ENCODE measurements at regions not wholly inside any gene's neighbourhood (a gene's known extent, or its start where the extent isn't known, plus 50 kb on each side); places are given as distances from the start of the nearest gene placed in this dataset.

DNA sequence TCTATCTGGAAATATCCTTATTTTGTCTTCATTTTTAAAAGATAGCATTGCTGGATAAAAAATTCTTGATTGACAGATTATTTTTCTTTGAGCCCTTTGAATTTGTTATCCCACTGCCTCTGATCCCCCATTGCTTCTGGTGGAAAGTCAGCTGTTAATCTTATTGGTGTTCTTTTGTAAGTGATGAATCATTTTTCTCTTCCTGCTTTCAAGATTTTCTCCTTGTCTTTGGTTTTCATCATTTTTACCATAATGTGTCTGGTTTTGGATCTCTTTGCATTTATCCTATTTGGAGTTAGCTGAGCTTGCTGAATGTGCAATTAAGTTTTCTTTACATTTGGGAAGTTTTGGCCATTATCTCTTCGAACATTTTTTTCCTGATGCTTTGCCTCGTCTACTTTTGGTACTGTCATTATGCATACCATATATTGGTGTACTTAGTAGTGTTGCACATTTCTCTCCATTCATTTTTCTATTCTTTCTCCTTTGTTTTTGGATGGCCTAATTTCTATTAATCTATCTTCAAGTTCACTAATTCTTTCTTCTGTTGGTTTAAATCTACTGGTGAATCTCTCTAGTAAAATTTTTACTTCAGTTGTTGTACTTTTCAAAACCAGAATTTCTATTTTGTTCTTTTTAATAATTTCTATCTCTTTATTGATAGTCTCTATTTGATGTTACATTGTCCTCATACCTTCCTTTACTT, 440.0 kb upstream of the PROK2 start:
- H3K4me3 ChIP-seq (ENCODE audit: low read depth, low read length): no peak overlapping the region

DNA sequence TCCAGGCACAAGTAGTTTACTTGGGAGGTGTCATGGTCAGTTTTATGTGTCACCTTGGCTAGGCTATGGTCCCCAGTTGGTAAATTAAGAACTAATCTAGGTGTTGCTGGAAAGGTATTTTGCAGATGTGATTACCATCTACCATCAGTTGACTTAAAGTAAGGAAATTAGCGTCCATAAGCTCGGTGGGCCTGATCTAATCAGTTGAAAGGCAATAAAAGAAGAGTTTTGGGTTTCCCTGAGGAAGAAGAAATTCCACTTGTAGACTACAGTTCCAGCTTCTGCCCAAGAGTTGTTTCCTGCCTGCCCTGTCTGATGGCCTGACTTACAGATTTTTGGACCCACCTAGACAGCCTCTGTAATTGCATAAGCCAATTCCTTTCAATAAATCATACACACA, 438.7 kb upstream of the PROK2 start:
- H3K4me3 ChIP-seq (ENCODE audit: low read depth, low read length): no peak overlapping the region

DNA sequence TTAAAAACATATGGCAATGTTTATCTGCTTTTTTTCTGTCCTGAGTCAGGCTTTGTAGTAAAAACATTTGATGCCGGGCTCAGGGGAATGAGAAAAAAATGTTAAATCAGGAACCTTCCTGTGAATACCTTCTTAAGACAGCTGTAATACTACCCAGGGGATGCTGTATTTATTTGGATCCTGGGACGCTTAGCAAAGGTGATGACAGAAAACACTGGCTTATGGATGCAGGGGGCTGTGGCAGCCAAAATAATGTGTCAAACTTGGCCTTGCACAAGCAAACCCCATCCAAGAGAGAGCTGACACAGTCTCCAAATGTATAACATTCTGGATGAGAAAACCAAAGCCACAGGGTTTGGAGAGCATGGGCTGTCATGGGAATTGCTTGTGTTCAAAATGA, 438.2 kb upstream of the PROK2 start:
- no peak overlapping the region for H3K4me3 ChIP-seq (ENCODE audit: low read depth, low read length)

DNA sequence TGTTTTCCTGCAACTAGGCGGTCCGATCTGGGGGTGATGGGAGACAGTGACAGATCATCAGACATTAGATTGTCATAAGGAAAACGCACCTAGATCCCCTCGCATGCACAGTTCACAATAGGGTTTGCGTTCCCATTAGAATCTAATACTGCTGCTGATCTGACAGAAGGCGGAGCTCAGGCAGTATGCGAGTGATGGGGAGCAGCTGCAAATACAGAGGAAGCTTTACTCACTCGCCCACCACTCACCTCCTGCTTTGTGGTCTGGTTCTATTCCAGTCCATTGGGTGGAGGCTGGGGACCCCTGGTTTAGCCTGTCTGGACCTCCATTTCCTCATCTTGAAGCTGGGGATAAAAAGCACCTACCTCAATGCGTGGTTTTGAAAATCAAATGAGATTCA, 437.5 kb upstream of the PROK2 start:
- no peak overlapping the region for H3K4me3 ChIP-seq (ENCODE audit: low read depth, low read length)

DNA sequence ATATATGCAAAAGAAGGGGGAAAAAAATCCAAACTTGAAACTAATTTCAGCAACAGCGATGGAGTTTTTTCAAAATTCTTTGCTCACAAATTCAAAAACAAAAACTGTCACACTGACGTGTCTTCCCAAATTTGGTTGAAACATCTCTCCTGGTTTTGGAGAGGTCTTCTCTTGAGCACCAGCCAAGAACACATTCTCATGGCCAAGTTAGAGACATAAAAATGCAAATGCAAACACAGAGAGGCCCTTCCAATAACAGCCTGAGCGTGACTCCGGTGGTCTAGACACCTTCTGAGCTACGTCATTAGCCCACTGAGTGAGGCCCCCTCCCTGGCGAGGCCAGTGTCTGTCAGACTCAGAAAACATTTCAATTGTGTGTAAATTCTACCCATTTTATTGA, 436.0 kb upstream of the PROK2 start:
- H3K4me3 ChIP-seq (ENCODE audit: low read depth, low read length): no peak overlapping the region

DNA sequence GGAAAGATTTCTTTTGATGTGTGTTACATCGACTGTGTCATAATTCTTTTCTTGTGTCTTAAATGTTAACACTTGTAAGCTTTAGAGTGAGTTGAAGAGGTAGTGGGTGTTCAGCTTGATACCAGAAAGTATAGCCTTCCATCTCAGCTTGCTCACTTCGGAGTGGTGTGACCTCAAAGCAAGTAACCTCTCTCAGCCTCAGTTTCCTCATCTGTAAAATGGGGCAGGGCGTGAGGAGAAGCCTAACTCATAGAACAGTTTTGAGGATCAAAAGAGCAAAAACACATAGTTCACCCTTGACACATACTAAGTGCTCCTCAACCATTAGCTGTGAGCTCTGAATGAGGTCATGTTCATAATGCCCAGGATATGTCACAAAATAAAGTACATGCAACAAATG, 434.8 kb upstream of the PROK2 start:
- H3K4me3 ChIP-seq (ENCODE audit: low read depth, low read length): no peak overlapping the region

DNA sequence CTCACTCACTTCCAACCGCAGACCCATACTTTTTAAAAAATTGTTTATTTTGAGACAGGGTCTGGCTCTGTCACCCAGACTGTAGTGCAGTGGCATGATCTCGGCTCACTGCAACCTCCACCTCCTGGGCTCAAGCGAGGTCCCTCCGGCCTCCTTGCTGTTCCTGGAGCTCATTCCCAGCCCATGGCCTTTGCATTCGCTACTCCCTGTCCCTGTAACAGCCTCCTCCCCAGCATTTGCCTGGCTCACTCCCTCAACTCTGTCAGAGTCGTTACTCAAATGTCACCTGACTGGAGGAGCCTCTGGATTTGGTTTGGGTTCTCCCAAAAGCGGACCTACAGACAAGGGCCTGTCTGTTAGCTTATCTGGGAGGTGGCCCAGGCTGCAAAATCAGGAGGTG, 432.6 kb upstream of the PROK2 start:
- no peak overlapping the region for H3K4me3 ChIP-seq (ENCODE audit: low read depth, low read length)

DNA sequence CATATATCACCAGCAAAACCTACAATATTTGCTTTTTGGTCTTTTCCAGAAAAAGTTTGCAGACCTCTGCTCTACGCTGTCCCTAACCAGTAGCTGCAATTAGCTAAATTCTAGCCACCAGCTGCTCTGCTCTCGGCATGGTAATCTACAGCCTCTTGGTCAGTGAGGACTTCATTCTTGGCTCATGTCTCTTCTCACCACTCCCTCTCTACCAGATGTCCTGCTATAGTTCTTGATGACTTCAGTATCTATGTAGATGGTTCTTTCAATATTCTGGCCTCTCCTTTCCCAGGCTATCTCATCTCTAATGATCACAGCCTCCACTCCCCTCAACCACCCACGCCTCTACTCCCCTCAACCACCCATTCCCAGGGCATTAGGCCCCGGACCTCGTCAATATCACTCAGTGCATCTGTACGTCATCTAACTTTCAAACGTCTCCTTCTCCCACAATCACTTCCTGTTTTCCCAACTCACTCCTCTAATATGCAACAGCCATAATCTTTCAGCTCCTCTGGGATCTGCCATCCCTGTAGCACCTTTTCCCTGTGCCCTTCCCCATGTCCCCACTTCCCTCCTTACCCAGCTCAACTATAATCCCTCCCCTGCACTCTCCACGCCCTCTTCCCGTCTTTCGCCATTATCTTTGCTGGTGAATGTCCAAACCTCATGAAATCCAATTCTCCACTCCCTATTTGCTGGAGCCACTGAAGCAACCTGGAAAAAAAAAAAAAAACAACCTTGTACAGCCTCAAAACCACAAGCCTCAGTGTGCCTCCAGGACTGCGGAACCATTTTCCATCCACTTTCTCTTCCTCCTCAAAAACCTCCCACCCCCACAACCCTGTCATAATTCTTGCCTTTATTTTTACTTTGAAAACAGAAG, 429.4 kb upstream of the PROK2 start:
- H3K4me3 ChIP-seq (ENCODE audit: low read depth, low read length): no peak overlapping the region

DNA sequence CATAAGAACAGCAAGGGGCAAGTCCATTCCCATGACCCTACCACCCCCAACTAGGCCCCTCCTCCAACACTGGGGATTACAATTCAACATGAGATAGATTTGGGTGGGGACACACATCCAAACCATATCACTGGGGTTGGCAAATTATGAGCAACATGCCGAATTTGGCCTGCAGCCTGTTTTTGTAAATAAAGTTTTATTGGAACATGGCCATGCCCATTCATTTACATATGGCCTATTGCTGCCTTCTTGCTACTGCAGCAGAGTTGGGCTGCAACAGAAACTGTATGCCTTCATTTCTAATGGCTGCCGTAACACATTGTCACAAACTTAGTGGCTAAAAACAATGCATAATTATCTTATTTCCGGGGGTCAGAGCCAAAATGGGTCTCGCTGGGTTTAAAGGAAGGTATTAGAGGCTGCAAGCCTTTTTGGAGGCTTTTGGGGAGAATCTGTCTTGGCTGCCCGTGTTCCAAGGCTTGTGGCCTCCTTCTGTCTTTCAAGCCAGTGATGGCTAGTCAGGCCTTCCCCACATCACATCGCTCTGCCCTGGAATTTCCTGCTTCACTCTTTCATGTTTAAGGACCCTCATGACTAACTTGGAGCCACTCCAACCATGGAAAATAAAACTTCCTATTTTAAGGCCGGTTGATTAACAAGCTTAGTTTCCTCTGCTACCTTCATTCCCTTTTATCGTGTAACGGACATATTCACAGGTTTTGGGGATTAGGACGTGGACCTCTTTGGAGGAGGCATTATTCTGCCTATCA, 428.5 kb upstream of the PROK2 start:
- H3K4me3 ChIP-seq (ENCODE audit: low read depth, low read length): no peak overlapping the region

DNA sequence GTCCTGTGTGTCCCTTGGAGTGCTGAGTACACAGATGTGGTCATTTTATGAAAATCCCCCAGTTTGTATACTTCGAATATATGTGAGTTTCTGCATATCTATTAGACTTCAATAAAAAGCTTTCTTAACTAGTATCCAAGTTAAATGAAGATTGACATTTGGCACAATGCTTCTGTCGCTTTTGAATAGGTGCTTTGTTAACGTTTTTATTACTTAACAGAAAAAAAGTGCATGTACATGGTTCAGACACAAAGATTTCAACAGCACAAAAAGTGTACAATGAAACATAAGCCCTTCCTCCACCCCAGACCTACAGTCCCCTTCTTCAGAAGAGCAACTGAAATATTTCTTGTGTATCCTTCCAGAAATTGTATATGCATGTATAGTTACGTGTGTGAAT, 427.4 kb upstream of the PROK2 start:
- no peak overlapping the region for H3K4me3 ChIP-seq (ENCODE audit: low read depth, low read length)

DNA sequence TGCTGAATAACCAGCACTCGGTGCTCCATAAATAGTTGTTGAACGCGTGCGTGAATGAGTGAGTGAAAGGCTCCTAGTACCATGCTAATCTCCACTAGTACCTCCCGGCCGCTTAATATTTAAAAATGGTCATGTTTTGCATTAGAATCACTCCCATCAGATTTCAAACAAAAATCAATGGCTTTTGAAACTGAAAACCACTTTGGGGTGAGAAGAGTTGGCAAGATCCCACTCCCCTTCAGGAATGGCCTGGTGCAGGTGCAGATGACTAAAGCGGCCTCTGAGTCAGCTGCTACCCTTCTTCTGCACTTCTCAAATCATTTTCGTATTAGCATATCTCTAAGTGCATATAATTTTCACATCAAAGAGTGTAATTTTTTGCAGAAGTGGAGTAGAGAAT, 425.3 kb upstream of the PROK2 start:
- H3K4me3 ChIP-seq (ENCODE audit: low read depth, low read length): no peak overlapping the region

DNA sequence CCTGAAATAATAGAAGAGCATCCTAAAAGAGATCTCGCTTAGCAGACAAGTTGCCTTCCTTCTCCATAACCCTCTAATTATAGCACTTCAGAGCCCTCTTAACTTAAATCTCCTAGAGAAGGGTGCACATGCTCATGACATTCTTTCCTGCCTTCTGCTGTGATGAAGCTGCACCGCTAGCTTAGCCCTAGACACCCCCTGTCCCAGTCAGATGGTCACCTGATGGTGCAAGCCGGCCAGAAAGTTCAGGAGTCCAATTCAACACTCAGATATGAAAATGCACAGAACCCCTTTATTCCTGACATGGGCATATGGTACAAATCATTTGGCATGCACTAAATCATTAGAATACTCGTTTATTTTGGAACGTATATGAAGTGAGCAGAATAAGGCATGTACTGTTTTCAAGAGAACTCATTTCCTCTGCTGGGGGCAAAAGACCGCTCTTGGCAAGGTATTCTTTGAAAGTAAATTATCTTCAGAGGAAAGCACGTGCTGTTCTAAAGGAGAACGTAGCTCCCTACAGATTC, 420.4 kb upstream of the PROK2 start:
- no peak overlapping the region for H3K4me3 ChIP-seq (ENCODE audit: low read depth, low read length)

DNA sequence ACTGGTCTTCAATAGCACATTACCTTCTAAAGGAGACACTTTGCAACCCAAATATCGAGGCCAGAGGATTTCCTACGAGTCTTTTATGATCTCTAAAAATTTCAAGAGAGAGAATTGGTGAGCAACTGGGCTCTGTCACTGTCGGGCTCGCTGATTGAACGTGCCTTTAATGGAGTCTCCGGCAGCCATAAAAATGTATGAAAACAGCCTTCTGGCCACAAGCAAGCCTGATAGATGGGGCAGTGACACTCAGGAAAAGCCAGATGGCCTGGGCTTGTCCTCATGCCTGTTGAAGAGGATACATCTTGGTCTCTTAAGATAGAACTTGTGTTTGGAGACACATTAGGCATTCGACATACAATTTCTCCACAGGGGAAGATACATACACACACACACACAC, 419.5 kb upstream of the PROK2 start:
- no peak overlapping the region for H3K4me3 ChIP-seq (ENCODE audit: low read depth, low read length)

DNA sequence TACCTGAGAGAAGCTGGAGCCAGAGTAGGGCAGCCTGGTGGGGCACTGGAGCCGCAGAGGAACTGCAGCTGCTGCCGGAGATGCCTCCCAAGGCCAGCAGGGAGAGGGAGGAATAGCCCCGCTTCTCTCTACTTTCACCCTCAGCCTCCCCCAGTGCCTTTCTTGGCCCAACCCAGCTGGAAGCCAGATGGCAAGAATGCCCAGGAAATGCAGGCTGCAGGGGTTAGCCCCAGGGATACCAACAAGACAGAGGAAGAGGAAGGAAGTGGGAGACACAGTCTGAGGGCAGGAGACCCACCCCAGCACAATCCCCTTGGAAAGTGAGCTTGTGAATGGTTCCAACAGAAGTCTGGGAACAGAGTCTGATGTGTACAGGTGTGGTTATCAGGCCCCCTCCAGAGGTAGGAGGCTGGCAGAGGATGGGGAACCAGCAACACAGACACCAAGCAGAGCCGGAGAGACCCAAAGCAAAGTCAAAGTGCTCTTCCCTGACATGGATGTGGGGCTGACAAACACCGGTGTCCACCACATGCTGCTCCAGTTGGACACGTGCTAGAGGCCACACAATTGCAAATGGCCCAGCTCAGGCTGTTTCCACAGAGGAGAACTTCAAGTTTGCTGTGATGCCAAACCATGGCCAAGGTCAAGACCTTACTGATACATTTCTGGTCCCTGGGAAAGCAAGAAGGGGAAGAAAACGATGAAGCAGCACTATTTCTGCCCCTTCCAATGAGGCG, 418.8 kb upstream of the PROK2 start:
- no peak overlapping the region for H3K4me3 ChIP-seq (ENCODE audit: low read depth, low read length)

DNA sequence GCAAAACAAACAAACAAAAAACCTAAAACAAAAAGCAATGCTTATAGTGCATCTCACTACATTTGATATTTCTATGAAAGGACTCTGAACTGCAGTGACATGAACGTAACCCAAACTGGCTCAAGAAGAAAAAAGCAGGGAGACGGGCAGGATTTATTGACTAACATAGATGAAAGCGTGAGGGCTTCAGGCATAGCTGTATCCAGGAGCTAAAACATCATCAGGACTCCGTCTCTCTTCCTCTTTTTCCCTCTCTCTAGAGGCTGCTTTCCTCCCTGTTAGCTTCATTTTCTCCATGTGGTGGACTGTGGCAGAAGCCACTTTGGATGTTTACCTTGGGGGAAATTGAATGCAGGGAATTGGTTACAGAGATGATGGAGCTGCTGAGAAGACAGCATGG, 418.2 kb upstream of the PROK2 start:
- H3K4me3 ChIP-seq (ENCODE audit: low read depth, low read length): no peak overlapping the region

DNA sequence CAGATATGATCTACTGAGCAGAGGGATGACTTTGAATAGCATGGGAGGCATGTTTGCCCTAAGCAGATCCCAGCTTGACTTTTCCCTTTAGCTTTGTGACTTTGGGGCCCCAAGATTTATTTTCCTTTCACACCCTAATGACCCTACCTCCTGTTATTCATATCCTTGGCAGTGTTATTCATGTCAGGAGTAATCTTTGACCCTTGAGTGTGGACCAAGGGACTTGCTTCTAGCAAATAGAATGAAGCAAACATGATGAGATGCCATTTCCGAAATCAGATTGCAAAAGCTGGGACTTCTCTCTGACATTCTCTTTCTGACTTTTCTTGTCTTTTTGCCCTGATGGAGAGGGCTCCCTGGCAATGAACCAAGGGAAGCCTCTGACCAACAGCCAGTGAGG, 415.4 kb upstream of the PROK2 start:
- H3K4me3 ChIP-seq (ENCODE audit: low read depth, low read length): no peak overlapping the region

DNA sequence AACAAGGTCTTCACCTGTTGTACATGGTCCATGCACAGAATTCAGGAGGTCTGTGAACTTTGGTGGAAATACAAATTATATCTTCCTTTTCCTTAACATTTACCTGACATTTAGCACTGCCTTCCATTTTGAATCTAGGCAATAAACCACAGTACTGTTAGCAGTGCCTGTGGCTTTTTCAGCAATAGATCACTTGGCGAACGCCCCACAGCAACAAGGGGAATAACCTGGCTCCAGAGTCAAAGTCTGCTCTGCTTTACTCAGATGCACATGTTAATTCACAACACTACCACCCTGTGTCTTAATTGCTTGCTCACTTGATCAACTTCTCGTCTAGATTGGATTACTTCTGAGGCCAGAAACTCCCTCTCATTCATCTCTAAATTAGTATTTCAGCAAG, 414.6 kb upstream of the PROK2 start:
- H3K4me3 ChIP-seq (ENCODE audit: low read depth, low read length): no peak overlapping the region

DNA sequence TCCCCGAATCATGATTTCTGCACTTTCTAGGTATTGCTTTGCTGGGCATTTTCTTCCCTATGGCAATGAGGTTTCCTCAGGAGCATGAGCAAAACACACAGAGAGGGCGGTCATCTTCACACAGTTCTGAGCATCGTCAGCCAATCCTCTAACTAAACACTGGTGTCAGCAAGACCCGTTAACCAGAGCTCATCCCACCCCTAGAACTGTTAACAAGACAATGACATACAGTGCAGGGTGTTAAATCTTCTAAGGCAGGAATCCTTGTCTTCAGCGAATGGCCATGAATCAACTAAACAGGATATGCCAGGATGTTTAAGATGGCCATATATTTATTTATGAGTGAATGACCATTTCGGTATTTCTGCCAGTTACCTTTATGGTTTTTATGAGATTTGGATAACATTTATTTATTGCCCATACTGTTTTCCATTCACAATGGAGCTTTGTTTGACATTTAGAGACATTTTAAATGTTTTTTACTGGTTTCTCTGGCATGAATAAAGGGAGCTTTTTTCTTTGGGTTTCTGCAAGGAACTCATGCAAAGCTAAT, 411.5 kb upstream of the PROK2 start:
- H3K4me3 ChIP-seq (ENCODE audit: low read depth, low read length): no peak overlapping the region

DNA sequence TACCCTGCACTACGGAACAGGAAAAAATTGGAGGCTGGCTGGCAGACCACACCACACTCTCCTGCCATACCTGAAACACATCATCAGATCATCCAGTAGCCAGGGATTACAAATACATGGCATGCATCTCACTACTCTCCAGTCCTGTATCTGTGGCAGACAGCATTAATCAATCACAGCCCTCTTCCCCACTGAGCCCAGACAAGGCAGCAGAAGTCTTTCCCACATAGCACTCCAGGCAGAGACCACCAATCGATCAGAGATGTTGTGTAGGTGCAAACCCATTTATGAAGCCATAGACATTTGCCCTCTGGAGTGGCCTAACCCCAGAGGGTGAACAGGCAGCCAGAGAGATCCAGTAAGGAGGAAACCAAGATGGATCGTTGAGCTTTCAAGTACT, 410.9 kb upstream of the PROK2 start:
- no peak overlapping the region for H3K4me3 ChIP-seq (ENCODE audit: low read depth, low read length)

DNA sequence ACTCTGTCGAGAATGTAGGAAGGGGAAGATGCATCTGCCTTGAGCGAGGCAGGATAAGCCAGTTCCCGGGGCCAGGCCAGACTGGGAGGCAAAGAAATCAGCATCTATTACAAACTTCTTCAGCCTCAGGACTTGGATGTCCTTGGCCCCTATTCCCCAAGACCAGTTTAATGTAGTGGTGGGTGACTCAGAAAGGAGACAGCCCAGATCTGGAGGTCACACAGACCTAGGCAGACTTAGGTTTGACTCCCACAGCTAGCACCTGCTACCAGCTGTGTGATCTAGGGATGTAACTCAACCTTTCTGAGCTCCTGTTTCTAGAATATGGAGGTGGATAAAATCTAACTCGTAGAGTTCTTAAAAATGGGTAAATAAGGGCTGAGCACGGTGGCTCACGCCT, 409.5 kb upstream of the PROK2 start:
- H3K4me3 ChIP-seq (ENCODE audit: low read depth, low read length): no peak overlapping the region

Data from iPS-11a (cell line).